ENCODE measurements at regions not wholly inside any gene's neighbourhood (a gene's known extent, or its start where the extent isn't known, plus 50 kb on each side); places are given as distances from the start of the nearest gene placed in this dataset.

DNA sequence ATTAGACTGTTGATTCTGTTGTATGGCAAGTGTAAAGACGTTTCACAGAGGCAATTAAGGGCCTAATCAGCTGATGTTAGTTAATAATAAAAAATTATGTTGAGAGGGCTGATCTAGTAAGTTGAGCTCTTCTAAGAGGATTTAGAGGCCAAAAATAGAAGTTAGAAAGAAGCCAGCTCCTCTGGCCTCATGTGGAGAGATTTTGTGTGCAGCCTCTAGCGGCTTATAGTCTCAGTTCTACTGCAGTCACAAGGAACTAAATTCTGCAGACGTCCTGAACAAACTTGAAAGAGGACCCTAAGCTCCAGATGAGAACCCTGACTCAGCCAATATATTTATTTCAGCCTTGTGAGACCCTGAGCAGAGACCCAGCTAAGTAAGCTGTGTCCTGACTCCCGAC is 498.6 kb downstream of the BTBD3 start:
- TF ChIP-seq EMX1 (CRISPR knock-in tag; IDR thresholded peaks at IDR 0.05), result no peak
- TF ChIP-seq, protein P1, sequence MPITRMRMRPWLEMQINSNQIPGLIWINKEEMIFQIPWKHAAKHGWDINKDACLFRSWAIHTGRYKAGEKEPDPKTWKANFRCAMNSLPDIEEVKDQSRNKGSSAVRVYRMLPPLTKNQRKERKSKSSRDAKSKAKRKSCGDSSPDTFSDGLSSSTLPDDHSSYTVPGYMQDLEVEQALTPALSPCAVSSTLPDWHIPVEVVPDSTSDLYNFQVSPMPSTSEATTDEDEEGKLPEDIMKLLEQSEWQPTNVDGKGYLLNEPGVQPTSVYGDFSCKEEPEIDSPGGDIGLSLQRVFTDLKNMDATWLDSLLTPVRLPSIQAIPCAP (CRISPR knock-in tag; IDR thresholded peaks at IDR 0.05), result no peak
- Mint-ChIP-seq H3K4me3 (no peak overlapping the region), H3K9me3 (no peaks in the 10 kb centered on the region), H3K27ac (no peak overlapping the region), H3K27me3 (ENCODE audit: low read depth) (no peaks in the 10 kb centered on the region), H3K36me3 (no peaks in the 10 kb centered on the region), H3K4me1 (peaks cover 29% of the 10 kb centered on the region)
- DNase-seq (ENCODE audit: low spot score) (no peak), ATAC-seq (no peak)
- POLR2A ChIA-PET, result no interaction called here
- CTCF ChIA-PET, result no interaction called here

GRCh38 chr20:12433724-12434123 is 516.0 kb downstream of the BTBD3 start:
- Mint-ChIP-seq H3K36me3 (no peaks in the 10 kb centered on the region), H3K4me3 (no peak overlapping the region), H3K9me3 (no peaks in the 10 kb centered on the region), H3K27ac (no peak overlapping the region), H3K4me1 (peaks cover 18% of the 10 kb centered on the region), H3K27me3 (ENCODE audit: low read depth) (no peaks in the 10 kb centered on the region)
- TF ChIP-seq FOXP1 (CRISPR knock-in tag; IDR thresholded peaks at IDR 0.05; ENCODE audit: borderline replicate concordance), result no peak
- no peak for TF ChIP-seq TCF7 (CRISPR knock-in tag; IDR thresholded peaks at IDR 0.05; ENCODE audit: low read depth)
- no peak for TF ChIP-seq HMGXB4 (CRISPR knock-in tag; IDR thresholded peaks at IDR 0.05)
- TF ChIP-seq SOX15 (CRISPR knock-in tag; IDR thresholded peaks at IDR 0.05), result no peak
- no peak for TF ChIP-seq ELF4 (CRISPR knock-in tag; IDR thresholded peaks at IDR 0.05; ENCODE audit: low read depth)
- TF ChIP-seq JAZF1 (CRISPR knock-in tag; IDR thresholded peaks at IDR 0.05), result no peak
- no peak for TF ChIP-seq SP1 (CRISPR knock-in tag; conservative IDR thresholded peaks at IDR 0.05)
- no peak for TF ChIP-seq KAT7 (CRISPR knock-in tag; IDR thresholded peaks at IDR 0.05; ENCODE audit: borderline replicate concordance)
- TF ChIP-seq, protein P2, sequence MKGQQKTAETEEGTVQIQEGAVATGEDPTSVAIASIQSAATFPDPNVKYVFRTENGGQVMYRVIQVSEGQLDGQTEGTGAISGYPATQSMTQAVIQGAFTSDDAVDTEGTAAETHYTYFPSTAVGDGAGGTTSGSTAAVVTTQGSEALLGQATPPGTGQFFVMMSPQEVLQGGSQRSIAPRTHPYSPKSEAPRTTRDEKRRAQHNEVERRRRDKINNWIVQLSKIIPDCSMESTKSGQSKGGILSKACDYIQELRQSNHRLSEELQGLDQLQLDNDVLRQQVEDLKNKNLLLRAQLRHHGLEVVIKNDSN (CRISPR knock-in tag; IDR thresholded peaks at IDR 0.05), result no peak
- no peak for TF ChIP-seq AR (CRISPR knock-in tag; IDR thresholded peaks at IDR 0.05)
- TF ChIP-seq, protein P3, sequence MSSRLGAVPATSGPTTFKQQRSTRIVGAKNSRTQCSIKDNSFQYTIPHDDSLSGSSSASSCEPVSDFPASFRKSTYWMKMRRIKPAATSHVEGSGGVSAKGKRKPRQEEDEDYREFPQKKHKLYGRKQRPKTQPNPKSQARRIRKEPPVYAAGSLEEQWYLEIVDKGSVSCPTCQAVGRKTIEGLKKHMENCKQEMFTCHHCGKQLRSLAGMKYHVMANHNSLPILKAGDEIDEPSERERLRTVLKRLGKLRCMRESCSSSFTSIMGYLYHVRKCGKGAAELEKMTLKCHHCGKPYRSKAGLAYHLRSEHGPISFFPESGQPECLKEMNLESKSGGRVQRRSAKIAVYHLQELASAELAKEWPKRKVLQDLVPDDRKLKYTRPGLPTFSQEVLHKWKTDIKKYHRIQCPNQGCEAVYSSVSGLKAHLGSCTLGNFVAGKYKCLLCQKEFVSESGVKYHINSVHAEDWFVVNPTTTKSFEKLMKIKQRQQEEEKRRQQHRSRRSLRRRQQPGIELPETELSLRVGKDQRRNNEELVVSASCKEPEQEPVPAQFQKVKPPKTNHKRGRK (CRISPR knock-in tag; IDR thresholded peaks at IDR 0.05; ENCODE audit: borderline replicate concordance), result no peak
- no peak for TF ChIP-seq FOXK1 (CRISPR knock-in tag; IDR thresholded peaks at IDR 0.05)
- no peak for TF ChIP-seq MLX (CRISPR knock-in tag; IDR thresholded peaks at IDR 0.05)
- TF ChIP-seq ZSCAN18 (CRISPR knock-in tag; IDR thresholded peaks at IDR 0.05), result no peak
- TF ChIP-seq, protein P4, sequence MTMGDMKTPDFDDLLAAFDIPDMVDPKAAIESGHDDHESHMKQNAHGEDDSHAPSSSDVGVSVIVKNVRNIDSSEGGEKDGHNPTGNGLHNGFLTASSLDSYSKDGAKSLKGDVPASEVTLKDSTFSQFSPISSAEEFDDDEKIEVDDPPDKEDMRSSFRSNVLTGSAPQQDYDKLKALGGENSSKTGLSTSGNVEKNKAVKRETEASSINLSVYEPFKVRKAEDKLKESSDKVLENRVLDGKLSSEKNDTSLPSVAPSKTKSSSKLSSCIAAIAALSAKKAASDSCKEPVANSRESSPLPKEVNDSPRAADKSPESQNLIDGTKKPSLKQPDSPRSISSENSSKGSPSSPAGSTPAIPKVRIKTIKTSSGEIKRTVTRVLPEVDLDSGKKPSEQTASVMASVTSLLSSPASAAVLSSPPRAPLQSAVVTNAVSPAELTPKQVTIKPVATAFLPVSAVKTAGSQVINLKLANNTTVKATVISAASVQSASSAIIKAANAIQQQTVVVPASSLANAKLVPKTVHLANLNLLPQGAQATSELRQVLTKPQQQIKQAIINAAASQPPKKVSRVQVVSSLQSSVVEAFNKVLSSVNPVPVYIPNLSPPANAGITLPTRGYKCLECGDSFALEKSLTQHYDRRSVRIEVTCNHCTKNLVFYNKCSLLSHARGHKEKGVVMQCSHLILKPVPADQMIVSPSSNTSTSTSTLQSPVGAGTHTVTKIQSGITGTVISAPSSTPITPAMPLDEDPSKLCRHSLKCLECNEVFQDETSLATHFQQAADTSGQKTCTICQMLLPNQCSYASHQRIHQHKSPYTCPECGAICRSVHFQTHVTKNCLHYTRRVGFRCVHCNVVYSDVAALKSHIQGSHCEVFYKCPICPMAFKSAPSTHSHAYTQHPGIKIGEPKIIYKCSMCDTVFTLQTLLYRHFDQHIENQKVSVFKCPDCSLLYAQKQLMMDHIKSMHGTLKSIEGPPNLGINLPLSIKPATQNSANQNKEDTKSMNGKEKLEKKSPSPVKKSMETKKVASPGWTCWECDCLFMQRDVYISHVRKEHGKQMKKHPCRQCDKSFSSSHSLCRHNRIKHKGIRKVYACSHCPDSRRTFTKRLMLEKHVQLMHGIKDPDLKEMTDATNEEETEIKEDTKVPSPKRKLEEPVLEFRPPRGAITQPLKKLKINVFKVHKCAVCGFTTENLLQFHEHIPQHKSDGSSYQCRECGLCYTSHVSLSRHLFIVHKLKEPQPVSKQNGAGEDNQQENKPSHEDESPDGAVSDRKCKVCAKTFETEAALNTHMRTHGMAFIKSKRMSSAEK (CRISPR knock-in tag; IDR thresholded peaks at IDR 0.05; ENCODE audit: borderline replicate concordance), result no peak
- CTCF ChIA-PET, result no interaction called here
- ATAC-seq, result no peak
- DNase-seq (ENCODE audit: low spot score), result no peak
- POLR2A ChIA-PET, result no interaction called here

All from WTC11 (cell line).